ENCODE measurements at regions not wholly inside any gene's neighbourhood (a gene's known extent, or its start where the extent isn't known, plus 50 kb on each side); places are given as distances from the start of the nearest gene placed in this dataset.
A peak's percentile ranks its signal among the peaks of the same experiment; 100 is the strongest.

DNA sequence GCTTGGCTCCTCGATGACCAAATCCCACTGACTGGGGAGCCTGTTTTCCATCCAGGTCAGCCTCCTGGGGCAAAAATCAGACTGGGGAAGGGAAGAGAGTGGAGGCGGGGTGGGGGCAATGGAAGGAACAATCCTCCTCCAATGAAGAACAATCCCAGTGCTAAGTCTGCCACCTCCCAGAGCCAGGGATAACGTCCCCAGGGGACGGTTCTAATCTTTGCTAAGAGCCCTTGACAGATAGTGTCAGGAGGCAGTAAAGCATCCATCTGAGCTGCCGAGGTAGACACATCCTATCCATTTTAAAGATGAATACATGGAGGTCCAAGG, 298.5 kb upstream of the MSX2 start:
- WGBS, 2 donors: 39 to 40% methylated on average over 5 of the region's 5 CpGs
- H3K4me3 ChIP-seq: no peak overlapping the region
- H3K9me3 ChIP-seq (ENCODE audit: control insufficient read depth in 4 of 4, insufficient read depth in 3 of 4, low read length in 3 of 4): peaks cover 0 to 4% (median 0%) of the 10 kb centered on the region in 4 donors
- TF ChIP-seq, protein P1, sequence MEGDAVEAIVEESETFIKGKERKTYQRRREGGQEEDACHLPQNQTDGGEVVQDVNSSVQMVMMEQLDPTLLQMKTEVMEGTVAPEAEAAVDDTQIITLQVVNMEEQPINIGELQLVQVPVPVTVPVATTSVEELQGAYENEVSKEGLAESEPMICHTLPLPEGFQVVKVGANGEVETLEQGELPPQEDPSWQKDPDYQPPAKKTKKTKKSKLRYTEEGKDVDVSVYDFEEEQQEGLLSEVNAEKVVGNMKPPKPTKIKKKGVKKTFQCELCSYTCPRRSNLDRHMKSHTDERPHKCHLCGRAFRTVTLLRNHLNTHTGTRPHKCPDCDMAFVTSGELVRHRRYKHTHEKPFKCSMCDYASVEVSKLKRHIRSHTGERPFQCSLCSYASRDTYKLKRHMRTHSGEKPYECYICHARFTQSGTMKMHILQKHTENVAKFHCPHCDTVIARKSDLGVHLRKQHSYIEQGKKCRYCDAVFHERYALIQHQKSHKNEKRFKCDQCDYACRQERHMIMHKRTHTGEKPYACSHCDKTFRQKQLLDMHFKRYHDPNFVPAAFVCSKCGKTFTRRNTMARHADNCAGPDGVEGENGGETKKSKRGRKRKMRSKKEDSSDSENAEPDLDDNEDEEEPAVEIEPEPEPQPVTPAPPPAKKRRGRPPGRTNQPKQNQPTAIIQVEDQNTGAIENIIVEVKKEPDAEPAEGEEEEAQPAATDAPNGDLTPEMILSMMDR (IDR thresholded peaks at IDR 0.05; ENCODE audit: control extremely low read depth, extremely low read depth): no peak
- peaks cover 0 to 2% (median 0%) of the 10 kb centered on the region in 3 donors for H3K27me3 ChIP-seq (ENCODE audit: control insufficient read depth in 3 of 3, insufficient read depth in 3 of 3, low read length in 2 of 3)
- H3K27ac ChIP-seq (ENCODE audit: low read depth in 1 of 2, low read length in 1 of 2): no peak overlapping the region
- H3K9ac ChIP-seq (ENCODE audit: insufficient read depth in 1 of 2, low read length in 2 of 2): no peak overlapping the region
- peaks cover 0 to 13% (median 0%) of the 10 kb centered on the region in 5 donors for H3K4me1 ChIP-seq (ENCODE audit: control insufficient read depth in 5 of 5, insufficient read depth in 5 of 5, low read length in 5 of 5)
- DNase-seq: no peak
- H3K36me3 ChIP-seq (ENCODE audit: control insufficient read depth in 4 of 4, insufficient read depth in 4 of 4, low read length in 4 of 4): no peaks in the 10 kb centered on the region
- no peak for ATAC-seq (ENCODE audit: insufficient read depth, low FRiP score)

DNA sequence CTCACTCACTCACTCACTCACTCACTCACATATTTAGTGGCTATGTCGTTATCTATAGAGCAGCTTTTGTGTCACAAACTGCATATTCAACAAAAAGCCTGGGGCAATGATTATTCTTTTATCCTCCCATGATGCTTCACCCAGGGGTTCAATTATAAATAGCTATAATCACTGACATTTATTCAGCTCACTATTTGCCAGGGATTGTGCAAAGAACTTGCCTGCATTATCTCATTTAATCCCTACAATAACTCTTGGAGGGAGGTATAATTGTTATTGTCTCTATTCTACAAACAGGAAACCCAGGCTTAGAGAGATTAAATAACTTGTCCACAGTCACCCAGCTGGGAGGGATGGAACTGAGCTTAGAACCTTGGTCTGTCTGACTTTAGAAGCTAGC, 298.0 kb upstream of the MSX2 start:
- Histone ChIP-seq H3K36me3 (ENCODE audit: control insufficient read depth in 4 of 4, insufficient read depth in 4 of 4, low read length in 4 of 4) (no peaks in the 10 kb centered on the region), H3K27ac (ENCODE audit: low read depth in 1 of 2, low read length in 1 of 2) (no peak overlapping the region), H3K27me3 (ENCODE audit: control insufficient read depth in 3 of 3, insufficient read depth in 3 of 3, low read length in 2 of 3) (no peaks in the 10 kb centered on the region), H3K9ac (ENCODE audit: insufficient read depth in 1 of 2, low read length in 2 of 2) (peak overlapping the region in 1 of 2 donors; percentile 15), H3K4me1 (ENCODE audit: control insufficient read depth in 5 of 5, insufficient read depth in 5 of 5, low read length in 5 of 5) (peaks cover 0 to 13% (median 0%) of the 10 kb centered on the region in 5 donors), H3K4me3 (no peak overlapping the region), H3K9me3 (ENCODE audit: control insufficient read depth in 4 of 4, insufficient read depth in 3 of 4, low read length in 3 of 4) (peaks cover 0 to 4% (median 0%) of the 10 kb centered on the region in 4 donors)
- no peak for ATAC-seq (ENCODE audit: insufficient read depth, low FRiP score)
- peak in 2 of 3 donors; percentile 21 to 53 for DNase-seq
- WGBS, 2 donors: 71% methylated on average over 1 of the region's 1 CpG
- TF ChIP-seq, protein P1 (IDR thresholded peaks at IDR 0.05; ENCODE audit: control extremely low read depth, extremely low read depth): no peak

DNA sequence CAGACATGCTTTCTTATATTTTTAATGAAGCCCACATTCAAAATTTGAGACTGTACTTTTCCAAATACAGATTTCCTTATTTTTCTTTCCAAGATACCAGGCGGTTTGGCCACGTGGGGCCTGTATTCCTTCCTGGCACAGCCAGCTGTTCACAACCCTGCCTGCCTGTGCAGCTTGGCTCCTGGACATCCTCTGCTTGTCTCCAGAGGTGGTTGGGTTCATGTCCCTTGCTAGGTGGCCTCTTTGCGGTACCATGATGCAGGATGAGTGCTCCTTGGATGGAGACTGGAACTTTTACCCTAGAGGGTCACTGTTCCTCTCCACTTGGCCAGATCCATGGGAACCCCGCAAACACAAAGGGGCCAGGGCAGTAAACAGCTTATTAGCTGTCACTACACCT, 297.5 kb upstream of the MSX2 start:
- ATAC-seq (ENCODE audit: insufficient read depth, low FRiP score) (no peak), DNase-seq (no peak)
- Histone ChIP-seq H3K4me1 (ENCODE audit: control insufficient read depth in 5 of 5, insufficient read depth in 5 of 5, low read length in 5 of 5) (peaks cover 0 to 13% (median 0%) of the 10 kb centered on the region in 5 donors), H3K4me3 (no peak overlapping the region), H3K36me3 (ENCODE audit: control insufficient read depth in 4 of 4, insufficient read depth in 4 of 4, low read length in 4 of 4) (no peaks in the 10 kb centered on the region), H3K9ac (ENCODE audit: insufficient read depth in 1 of 2, low read length in 2 of 2) (no peak overlapping the region), H3K9me3 (ENCODE audit: control insufficient read depth in 4 of 4, insufficient read depth in 3 of 4, low read length in 3 of 4) (peaks cover 0 to 4% (median 0%) of the 10 kb centered on the region in 4 donors), H3K27me3 (ENCODE audit: control insufficient read depth in 3 of 3, insufficient read depth in 3 of 3, low read length in 2 of 3) (no peaks in the 10 kb centered on the region), H3K27ac (ENCODE audit: low read depth in 1 of 2, low read length in 1 of 2) (no peak overlapping the region)
- TF ChIP-seq, protein P1 (IDR thresholded peaks at IDR 0.05; ENCODE audit: control extremely low read depth, extremely low read depth): no peak
- WGBS, 2 donors: 78 to 81% methylated on average over 4 of the region's 4 CpGs

DNA sequence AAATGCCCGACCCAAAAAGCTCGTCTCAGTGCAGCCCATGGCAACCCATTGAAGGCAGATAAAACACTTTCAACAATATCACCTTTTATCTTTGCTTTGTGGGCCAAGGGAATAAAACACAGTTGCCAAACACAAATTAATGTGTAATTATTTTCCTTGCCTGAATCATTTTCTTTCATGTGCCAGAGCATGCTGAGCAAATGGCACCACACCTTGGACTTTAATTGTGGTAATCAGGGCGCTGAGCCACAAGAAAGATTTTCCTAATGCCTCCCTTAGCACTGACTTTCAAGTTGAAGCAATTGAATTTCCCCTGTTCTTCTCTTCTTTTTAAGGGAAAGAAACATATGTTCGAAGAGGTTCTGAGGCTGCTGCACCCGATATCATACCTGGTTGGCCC, 297.1 kb upstream of the MSX2 start:
- H3K4me1 ChIP-seq (ENCODE audit: control insufficient read depth in 5 of 5, insufficient read depth in 5 of 5, low read length in 5 of 5): peaks cover 0 to 13% (median 0%) of the 10 kb centered on the region in 5 donors
- TF ChIP-seq, protein P1 (IDR thresholded peaks at IDR 0.05; ENCODE audit: control extremely low read depth, extremely low read depth): no peak
- no peaks in the 10 kb centered on the region for H3K36me3 ChIP-seq (ENCODE audit: control insufficient read depth in 4 of 4, insufficient read depth in 4 of 4, low read length in 4 of 4)
- no peak overlapping the region for H3K27ac ChIP-seq (ENCODE audit: low read depth in 1 of 2, low read length in 1 of 2)
- H3K27me3 ChIP-seq (ENCODE audit: control insufficient read depth in 3 of 3, insufficient read depth in 3 of 3, low read length in 2 of 3): no peaks in the 10 kb centered on the region
- no peak for ATAC-seq (ENCODE audit: insufficient read depth, low FRiP score)
- no peak for DNase-seq
- no peak overlapping the region for H3K4me3 ChIP-seq
- no peak overlapping the region for H3K9ac ChIP-seq (ENCODE audit: insufficient read depth in 1 of 2, low read length in 2 of 2)
- peaks cover 0 to 6% (median 0%) of the 10 kb centered on the region in 4 donors for H3K9me3 ChIP-seq (ENCODE audit: control insufficient read depth in 4 of 4, insufficient read depth in 3 of 4, low read length in 3 of 4)
- 85 to 90% methylated on average over 5 of the region's 5 CpGs for WGBS, 2 donors
